ENCODE measurements at regions not wholly inside any gene's neighbourhood (a gene's known extent, or its start where the extent isn't known, plus 50 kb on each side); places are given as distances from the start of the nearest gene placed in this dataset.

- DNase-seq = no peak
These were observed 388.1 kb upstream of the SPRED2 start for GRCh38 chr2:65820454-65820853.

DNA sequence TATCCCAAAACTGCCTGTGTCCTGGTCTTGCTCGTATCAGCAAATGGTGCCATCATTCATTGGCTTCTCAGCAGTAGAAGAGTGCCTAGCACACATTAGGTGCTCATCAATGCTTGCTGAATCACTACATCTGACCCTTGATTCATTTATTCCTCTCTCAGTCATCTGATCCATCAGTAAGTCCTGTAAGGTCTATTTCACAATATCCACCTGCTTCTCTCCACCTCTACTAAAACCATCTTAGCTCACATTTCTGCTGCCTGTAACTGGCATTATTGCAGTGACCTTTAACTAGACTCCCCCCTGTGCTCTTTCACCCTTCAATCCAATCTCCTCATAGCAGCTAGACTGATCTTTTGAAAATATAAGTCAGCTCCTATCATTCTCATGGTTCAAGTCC lies 387.6 kb upstream of the SPRED2 start:
- DNase-seq = no peak

DNA sequence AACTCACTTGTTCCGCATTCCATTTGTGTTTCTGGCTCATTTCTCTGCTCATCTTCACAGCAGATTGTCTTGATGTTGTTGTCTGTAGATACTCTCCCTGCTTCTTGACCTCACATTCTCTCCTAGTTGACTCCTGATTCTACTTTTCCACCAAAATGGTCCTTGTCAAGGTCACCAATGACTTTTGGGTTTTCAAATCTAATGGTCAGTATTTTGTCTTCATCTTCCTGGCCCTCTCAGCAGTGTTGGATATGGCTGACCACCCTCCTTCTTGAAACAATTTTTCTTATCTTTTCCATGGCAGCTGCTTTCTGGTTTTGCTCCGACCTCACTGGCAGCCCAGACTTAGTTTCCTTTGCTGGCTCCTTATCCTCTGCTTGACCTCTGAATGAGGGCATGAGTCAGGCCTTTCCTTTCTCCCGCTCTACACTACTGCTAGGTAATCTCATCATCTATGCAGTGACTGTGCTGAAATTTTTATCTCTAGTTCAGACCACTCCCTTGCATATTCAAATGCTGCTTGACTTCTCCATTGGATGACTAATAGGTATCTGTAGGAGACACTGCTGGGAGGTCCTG lies 386.6 kb upstream of the SPRED2 start:
- DNase-seq = no peak

DNA sequence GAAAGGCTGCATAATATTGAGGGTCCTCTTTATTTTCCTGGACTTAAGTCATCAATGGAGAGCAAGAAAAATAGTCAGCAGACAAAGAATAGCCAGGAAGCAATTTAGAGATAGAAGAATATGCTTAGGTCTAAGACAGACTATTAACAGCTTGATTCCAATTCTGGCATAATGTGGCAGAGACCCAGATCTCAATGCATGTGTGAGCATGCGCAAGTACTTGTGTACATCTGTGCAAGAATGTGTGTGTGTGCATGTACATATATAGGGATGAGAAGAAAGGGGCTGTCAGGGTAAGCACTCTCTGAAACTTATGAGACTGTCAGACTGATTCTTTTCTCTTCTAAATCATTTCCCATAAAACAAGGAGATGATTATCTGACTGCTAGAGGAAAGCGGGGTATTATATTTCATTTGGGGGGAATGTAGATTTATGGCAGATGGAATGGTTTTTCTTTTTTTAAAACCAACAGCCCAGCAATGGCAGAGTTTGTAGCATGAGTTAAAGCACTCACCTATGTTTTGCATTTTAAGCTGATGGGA lies 381.3 kb upstream of the SPRED2 start:
- no peak for DNase-seq

GRCh38 chr2:65812887-65813286 lies 380.5 kb upstream of the SPRED2 start:
- no peak for DNase-seq

DNA sequence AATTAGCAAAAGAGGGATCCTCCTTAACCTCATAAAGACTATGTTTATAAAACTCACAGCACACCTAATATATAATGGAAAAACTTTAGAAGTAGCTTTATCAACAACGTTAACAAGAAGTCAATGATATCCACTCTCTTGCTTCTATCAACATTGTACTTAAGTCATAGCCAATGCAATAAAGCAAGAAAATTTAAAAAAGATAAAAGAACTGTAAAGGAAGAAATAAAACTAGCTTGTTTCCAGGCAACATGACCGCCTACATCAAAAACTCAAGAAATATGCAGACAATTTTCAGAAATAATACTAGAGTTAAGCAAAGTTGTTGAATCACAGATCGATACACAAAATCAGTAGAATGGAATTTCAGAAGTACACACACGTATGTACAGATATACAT lies 375.5 kb upstream of the SPRED2 start:
- no peak for DNase-seq

DNA sequence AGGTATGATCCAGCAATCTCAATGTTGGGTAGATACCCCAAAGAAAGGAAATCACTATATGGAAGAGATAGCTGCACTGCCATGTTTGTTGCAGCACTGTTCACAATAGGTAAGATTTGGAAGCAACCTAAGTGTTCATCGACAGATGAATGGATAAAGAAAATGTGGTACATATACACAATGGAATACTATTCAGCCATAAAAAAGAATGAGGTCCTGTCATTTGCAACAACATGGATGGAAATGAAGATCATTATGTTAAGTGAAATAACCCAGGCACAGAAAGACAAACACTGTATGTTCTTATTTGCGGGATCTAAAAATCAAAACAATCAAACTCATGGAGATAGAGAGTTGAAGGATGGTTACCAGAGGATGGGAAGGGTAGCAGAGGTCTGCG lies 372.4 kb upstream of the SPRED2 start:
- no peak for DNase-seq

GRCh38 chr2:65802298-65802942 lies 370.0 kb upstream of the SPRED2 start:
- DNase-seq = no peak

GRCh38 chr2:65800998-65801397 lies 368.6 kb upstream of the SPRED2 start:
- no peak for DNase-seq

DNA sequence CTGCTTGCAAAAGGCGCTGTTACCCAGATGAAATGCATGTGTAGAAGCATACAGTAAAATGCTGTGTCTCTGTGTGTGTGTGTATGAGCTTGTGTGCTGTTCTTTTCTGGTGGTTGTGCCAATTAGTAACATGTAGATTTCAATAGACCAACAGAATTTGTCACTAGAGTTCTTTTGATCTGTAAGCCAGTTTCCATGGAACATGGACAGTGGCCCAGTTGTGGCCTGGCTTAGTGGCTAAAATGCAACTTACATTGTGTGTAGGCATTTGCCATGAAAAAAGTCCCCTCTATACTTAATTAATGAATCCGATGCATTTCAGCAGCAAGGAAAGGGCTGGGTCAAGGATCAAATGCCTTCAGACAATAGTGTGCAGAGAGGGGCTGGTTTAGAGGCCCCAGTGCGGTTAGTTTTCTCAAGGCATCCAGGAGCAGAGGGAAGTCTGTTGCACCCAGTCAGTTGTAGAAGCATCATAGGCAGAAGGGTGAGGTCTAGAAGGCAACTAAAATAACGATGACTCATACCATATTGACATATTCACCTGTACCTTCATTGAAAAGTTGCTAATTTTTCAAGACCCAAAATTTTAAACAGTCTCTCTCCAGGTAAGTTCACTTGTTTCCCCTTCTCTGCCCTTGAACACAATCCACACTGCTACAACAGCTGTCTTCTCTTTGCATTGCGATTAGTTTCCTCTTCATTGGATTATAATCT lies 366.9 kb upstream of the SPRED2 start:
- DNase-seq = no peak

DNA sequence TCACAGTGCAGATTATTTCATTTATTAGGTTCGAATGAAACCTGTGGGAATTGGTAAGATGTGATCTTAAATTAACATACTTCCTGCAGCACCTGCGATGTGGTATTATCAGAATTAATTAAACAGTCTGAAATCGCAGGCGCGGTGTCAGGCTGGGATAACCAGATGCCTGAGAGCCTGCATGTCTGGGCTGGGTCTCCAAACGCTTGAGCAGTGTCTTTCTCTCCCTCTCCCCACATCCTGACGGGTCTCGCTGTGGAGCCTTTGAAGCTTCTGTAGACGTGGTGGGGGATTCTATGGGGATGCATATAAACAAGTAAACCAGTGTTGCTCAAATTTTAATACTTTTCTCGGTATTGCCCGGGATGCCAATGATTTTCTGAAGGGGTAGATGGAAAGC lies 366.2 kb upstream of the SPRED2 start:
- DNase-seq = no peak

- no peak for DNase-seq
These were observed 362.6 kb upstream of the SPRED2 start for GRCh38 chr2:65794994-65795393.

GRCh38 chr2:65791404-65791975 lies 359.1 kb upstream of the SPRED2 start:
- no peak for DNase-seq

DNA sequence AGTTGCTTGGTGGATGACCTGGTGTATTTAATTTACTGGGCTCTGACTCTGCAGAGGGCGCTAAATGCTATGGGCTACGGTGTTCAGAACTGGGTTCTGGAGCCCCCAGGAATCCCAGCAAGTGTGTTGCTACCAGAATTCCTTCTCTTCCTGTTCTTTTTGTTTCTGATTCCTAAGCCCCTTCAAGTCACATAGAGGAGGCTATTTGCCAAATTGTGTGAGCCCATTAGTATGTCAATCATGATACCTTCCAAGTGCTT lies 358.2 kb upstream of the SPRED2 start:
- no peak for DNase-seq

DNA sequence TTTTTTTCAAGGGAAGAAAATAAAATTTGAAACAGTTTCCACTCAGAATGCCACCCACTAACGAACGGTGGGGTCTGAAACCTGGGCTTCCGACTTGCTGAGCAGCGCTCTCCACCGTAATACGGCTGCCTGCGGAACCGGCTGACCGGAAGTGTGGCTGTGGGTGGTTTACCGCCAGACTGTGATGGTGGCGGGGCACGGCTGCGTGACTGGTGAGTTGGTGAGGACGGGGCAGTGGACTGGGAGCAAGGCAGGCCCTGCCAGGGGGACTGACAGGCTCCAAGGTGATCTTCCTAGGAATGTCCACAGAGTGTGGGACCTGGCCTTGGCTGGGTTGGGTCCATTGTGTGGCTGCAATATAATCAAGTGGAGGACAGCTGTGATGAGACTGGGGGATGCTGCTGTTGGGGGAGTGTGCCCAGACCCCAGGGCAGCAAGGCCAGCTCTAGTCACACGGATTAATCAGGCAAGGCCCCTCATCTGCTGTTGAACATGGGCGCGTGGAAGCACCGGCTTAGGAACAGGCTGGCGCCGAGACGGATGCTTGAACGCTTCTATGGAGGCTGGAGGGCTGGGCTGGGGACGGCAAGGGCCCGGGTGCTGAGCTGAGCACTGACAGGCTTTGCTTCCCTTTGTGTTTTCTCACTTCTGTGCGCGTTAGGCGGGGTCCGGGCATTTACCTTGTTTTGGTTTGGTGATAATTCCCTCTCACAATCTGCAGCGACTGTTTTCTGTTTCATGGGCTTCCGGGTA lies 357.7 kb upstream of the SPRED2 start:
- no peak for DNase-seq

DNA sequence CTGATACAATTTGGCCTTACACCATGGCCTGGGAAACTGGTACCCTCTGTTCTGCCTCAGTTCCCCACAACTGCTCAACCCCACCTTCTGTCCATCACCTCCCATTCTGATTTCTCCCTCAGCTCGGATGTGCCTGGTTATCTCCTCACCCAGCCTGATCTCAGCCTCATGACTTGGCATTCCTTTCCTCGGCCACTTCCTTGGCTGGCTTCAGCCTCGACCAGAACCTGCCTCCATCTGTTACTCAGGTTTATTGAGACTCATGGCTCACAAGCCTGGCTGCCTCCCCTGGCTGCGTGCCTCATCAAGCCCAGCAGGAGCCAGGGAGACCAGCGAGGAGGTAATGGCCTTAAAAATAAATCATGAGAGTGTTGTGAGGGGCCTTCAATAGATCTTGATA lies 356.2 kb upstream of the SPRED2 start:
- no peak for DNase-seq

- DNase-seq = no peak
These were observed 354.4 kb upstream of the SPRED2 start for GRCh38 chr2:65786765-65787164.

DNA sequence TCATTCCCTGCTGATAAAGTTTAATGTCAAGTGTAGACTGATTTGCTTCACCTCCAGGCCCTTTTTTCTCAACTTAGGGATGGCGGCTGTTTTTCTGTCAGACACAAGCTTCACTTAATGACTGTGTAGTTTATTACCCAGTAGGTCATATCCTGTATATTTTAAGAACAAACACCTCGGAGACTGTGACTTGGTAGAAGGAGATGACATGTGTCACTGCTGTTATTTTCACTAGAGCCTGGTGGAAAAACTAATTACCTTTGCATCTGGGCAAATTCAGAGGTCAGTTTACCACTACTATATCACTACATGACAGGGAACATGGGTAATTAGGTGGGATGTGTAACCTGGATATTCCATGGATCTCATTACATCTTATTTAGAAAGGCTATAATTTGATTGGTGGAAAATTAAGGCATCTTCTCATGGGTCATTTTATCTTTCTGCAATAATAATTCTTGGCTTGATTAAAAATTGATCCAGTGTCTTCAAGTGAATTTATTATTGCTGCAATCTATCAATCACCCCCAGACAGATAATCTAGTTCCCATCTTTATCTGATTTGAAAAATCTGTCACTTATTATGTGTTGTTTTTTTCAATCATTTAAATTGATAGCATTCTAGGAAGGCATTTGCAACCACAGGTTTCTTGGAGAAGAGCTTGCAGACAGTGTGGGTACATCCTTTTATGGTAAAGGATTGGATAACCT lies 353.8 kb upstream of the SPRED2 start:
- DNase-seq = no peak

GRCh38 chr2:65782996-65783650 lies 350.7 kb upstream of the SPRED2 start:
- no peak for DNase-seq

DNA sequence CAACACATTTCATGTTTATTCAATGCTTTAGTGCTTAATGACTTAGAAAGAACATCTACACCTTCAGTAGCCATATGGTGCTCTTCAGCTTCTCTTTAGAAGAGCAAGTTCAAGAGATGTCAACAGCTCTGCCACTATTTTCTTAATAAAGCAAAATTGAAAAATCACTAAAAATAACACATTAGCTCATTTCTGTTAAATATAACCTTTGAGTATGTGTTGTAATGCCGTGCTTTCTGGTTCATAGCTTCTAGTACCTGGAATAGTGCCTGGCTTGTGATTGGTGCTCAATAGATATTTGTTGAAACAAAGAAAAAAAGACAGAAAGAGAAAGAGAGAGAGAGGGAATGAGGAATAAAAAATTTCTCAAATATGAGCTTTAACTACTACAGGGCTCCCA lies 349.8 kb upstream of the SPRED2 start:
- no peak for DNase-seq

DNA sequence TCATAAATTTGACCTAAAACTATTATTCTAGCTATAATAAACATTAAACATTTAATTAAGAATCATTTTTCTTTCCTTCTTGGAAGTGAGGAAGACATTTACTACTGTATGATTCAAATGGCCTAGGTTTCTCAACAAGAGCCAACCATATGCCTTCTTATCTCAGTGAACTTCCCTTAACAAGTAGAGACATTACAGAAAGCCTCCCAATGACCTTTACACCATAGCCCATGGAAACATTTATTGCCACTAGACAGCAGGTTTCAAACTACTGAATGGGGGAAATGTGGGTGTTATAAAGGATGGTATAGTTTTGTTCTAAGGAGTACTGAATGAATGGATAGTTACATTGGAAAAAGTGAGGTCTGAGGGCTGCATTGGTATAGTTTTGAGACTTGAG lies 349.4 kb upstream of the SPRED2 start:
- no peak for DNase-seq

DNA sequence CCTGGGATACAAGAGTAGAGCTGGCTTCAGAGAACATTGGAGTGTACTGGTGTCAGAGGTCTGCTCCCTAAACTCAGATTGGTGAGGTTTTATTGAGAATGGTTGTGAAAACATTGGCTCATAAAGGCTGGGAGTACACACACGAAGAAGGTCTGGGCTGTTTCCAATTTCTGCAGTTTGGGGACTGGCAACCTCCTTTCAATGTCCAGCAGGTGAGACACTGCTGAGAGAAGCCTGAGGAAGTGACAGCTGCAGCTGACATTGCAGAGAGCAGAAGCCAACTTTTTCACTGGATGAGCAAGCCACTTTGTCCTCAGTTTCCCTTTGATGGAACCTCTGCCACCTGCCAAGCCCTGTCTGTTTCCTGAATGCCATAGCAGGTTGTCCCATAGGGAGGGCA lies 346.6 kb upstream of the SPRED2 start:
- DNase-seq = no peak

All from CD4-positive, alpha-beta T cell treated with Interleukin-15 for 1 hour (primary cell).